HL-60/S4 (cell line): ENCODE measurements at regions not wholly inside any gene's neighbourhood (a gene's known extent, or its start where the extent isn't known, plus 50 kb on each side); places are given as distances from the start of the nearest gene placed in this dataset.
"Not testable (repeated sequence)": the region's sequence is repeated elsewhere in the genome, so short reads cannot be mapped to it uniquely, and the experiment has no call there.

Experiments
- in situ Hi-C: fragments of 300-500 bp; cut with MboI; formaldehyde crosslinking; loops from 2 replicates; pipeline ENCODE4 v1.14.3; 2022; ENCODE audit warnings: low sequenced_read_pairs

GRCh38 chr9:73337182-73337581, 185.5 kb downstream of the ANXA1 start:
- in situ Hi-C loops: not testable (repeated sequence)

GRCh38 chr9:73344060-73344459, 192.4 kb downstream of the ANXA1 start:
- in situ Hi-C loops: no loop called here

- in situ Hi-C loops: no loop called here
These were observed 195.5 kb downstream of the ANXA1 start for GRCh38 chr9:73347123-73347522.

GRCh38 chr9:73347720-73348119, 196.1 kb downstream of the ANXA1 start:
- in situ Hi-C loops: no loop called here

- in situ Hi-C loops: no loop called here
These were observed 196.8 kb downstream of the ANXA1 start for GRCh38 chr9:73348471-73348870.

- in situ Hi-C loops: no loop called here
These were observed 197.8 kb downstream of the ANXA1 start for GRCh38 chr9:73349476-73349875.

- in situ Hi-C loops: no loop called here
These were observed 205.9 kb downstream of the ANXA1 start for GRCh38 chr9:73357607-73358006.

GRCh38 chr9:73370053-73370452, 218.4 kb downstream of the ANXA1 start:
- in situ Hi-C loops: no loop called here

- in situ Hi-C loops: no loop called here
These were observed 220.1 kb downstream of the ANXA1 start for GRCh38 chr9:73371801-73372200.

- in situ Hi-C loops: no loop called here
These were observed 228.7 kb downstream of the ANXA1 start for GRCh38 chr9:73380411-73380810.

- in situ Hi-C loops: no loop called here
These were observed 250.7 kb downstream of the ANXA1 start for GRCh38 chr9:73402081-73403028.

- in situ Hi-C loops: no loop called here
These were observed 259.8 kb downstream of the ANXA1 start for GRCh38 chr9:73411494-73411893.

GRCh38 chr9:73412874-73413273, 261.2 kb downstream of the ANXA1 start:
- in situ Hi-C loops: no loop called here

- in situ Hi-C loops: no loop called here
These were observed 272.2 kb downstream of the ANXA1 start for GRCh38 chr9:73423891-73424290.

GRCh38 chr9:73426269-73426668, 274.6 kb downstream of the ANXA1 start:
- in situ Hi-C loops: no loop called here

GRCh38 chr9:73434826-73435225, 283.2 kb downstream of the ANXA1 start:
- in situ Hi-C loops: no loop called here

- in situ Hi-C loops: no loop called here
These were observed 286.1 kb downstream of the ANXA1 start for GRCh38 chr9:73437758-73438157.

- in situ Hi-C loops: not testable (repeated sequence)
These were observed 288.2 kb downstream of the ANXA1 start for GRCh38 chr9:73439839-73440238.

- in situ Hi-C loops: no loop called here
These were observed 289.6 kb downstream of the ANXA1 start for GRCh38 chr9:73441223-73441622.

GRCh38 chr9:73441890-73442818, 290.5 kb downstream of the ANXA1 start:
- in situ Hi-C loops: no loop called here

- in situ Hi-C loops: no loop called here
These were observed 293.2 kb downstream of the ANXA1 start for GRCh38 chr9:73444821-73445220.

- in situ Hi-C loops: not testable (repeated sequence)
These were observed 293.7 kb downstream of the ANXA1 start for GRCh38 chr9:73445384-73445783.
